Amniotic epithelial cell (primary cell): ENCODE measurements at regions not wholly inside any gene's neighbourhood (a gene's known extent, or its start where the extent isn't known, plus 50 kb on each side); places are given as distances from the start of the nearest gene placed in this dataset.

Experiments used
- DNase-seq: peaks from one replicate; pipeline ENCODE4 v3.0.0-alpha.2; 2010; ENCODE audit warnings: low read depth

- DNase-seq = no peak
These were observed 448.2 kb upstream of the AUTS2 start for GRCh38 chr7:69149804-69150782.

GRCh38 chr7:69162326-69162725 lies 435.9 kb upstream of the AUTS2 start:
- DNase-seq = no peak

GRCh38 chr7:69162931-69163670 lies 435.2 kb upstream of the AUTS2 start:
- no peak for DNase-seq

- DNase-seq = no peak
These were observed 431.2 kb upstream of the AUTS2 start for GRCh38 chr7:69166979-69167516.

- DNase-seq = no peak
These were observed 428.9 kb upstream of the AUTS2 start for GRCh38 chr7:69169386-69169785.

GRCh38 chr7:69172357-69173077 lies 425.8 kb upstream of the AUTS2 start:
- DNase-seq = no peak

GRCh38 chr7:69173341-69173740 lies 424.9 kb upstream of the AUTS2 start:
- DNase-seq = no peak

- no peak for DNase-seq
These were observed 424.4 kb upstream of the AUTS2 start for GRCh38 chr7:69173846-69174245.

- no peak for DNase-seq
These were observed 421.4 kb upstream of the AUTS2 start for GRCh38 chr7:69176841-69177240.

GRCh38 chr7:69177461-69177861 lies 420.8 kb upstream of the AUTS2 start:
- no peak for DNase-seq

- DNase-seq = no peak
These were observed 420.3 kb upstream of the AUTS2 start for GRCh38 chr7:69177941-69178494.

GRCh38 chr7:69180662-69181061 lies 417.6 kb upstream of the AUTS2 start:
- no peak for DNase-seq

GRCh38 chr7:69182596-69183467 lies 415.4 kb upstream of the AUTS2 start:
- DNase-seq = no peak

- no peak for DNase-seq
These were observed 413.9 kb upstream of the AUTS2 start for GRCh38 chr7:69184339-69184738.

GRCh38 chr7:69185170-69185569 lies 413.1 kb upstream of the AUTS2 start:
- no peak for DNase-seq

GRCh38 chr7:69186974-69187373 lies 411.3 kb upstream of the AUTS2 start:
- DNase-seq = no peak

- DNase-seq = no peak
These were observed 410.4 kb upstream of the AUTS2 start for GRCh38 chr7:69187824-69188333.

- DNase-seq = no peak
These were observed 408.9 kb upstream of the AUTS2 start for GRCh38 chr7:69189406-69189805.

- no peak for DNase-seq
These were observed 408.2 kb upstream of the AUTS2 start for GRCh38 chr7:69190025-69190424.

GRCh38 chr7:69190763-69191162 lies 407.5 kb upstream of the AUTS2 start:
- DNase-seq = no peak

GRCh38 chr7:69192134-69192533 lies 406.1 kb upstream of the AUTS2 start:
- DNase-seq = no peak
